Activated naive CD4-positive, alpha-beta T cell treated with anti-CD3 and anti-CD28 coated beads, Interleukin-2, amount 10 ng/mL, durations not matched to agents 7 days and 5 days (primary cell): ENCODE measurements at regions not wholly inside any gene's neighbourhood (a gene's known extent, or its start where the extent isn't known, plus 50 kb on each side); places are given as distances from the start of the nearest gene placed in this dataset.
"Not testable (repeated sequence)": the region's sequence is repeated elsewhere in the genome, so short reads cannot be mapped to it uniquely, and the experiment has no call there.

Experiments used
- CTCF ChIA-PET: fragments of 350-600 bp; sonication (Branson Sonifier 250); formaldehyde crosslinking; loops from one replicate; lab custom pipeline; 2021; ENCODE audit warnings: antibody characterized with exemption; lab: Charles Lee
- DNase-seq: peaks from one replicate; pipeline ENCODE4 v3.0.0-alpha.2; 2020
- H3K27ac Mint-ChIP-seq: one replicate; pipeline ENCODE4 v1.8.0; 2021; ENCODE audit warnings: mild to moderate bottlenecking, moderate library complexity, mixed read lengths
- H3K27me3 Mint-ChIP-seq: one replicate; pipeline ENCODE4 v1.8.0; 2021; ENCODE audit warnings: mild to moderate bottlenecking, mixed read lengths
- H3K36me3 Mint-ChIP-seq: one replicate; pipeline ENCODE4 v1.8.0; 2021; ENCODE audit warnings: mixed read lengths
- H3K4me1 Mint-ChIP-seq: one replicate; pipeline ENCODE4 v1.8.0; 2021; ENCODE audit warnings: mixed read lengths
- H3K4me3 Mint-ChIP-seq: one replicate; pipeline ENCODE4 v1.8.0; 2021; ENCODE audit warnings: mild to moderate bottlenecking, moderate library complexity, mixed read lengths
- H3K9me3 Mint-ChIP-seq: one replicate; pipeline ENCODE4 v1.8.0; 2021; ENCODE audit warnings: mixed read lengths

DNA sequence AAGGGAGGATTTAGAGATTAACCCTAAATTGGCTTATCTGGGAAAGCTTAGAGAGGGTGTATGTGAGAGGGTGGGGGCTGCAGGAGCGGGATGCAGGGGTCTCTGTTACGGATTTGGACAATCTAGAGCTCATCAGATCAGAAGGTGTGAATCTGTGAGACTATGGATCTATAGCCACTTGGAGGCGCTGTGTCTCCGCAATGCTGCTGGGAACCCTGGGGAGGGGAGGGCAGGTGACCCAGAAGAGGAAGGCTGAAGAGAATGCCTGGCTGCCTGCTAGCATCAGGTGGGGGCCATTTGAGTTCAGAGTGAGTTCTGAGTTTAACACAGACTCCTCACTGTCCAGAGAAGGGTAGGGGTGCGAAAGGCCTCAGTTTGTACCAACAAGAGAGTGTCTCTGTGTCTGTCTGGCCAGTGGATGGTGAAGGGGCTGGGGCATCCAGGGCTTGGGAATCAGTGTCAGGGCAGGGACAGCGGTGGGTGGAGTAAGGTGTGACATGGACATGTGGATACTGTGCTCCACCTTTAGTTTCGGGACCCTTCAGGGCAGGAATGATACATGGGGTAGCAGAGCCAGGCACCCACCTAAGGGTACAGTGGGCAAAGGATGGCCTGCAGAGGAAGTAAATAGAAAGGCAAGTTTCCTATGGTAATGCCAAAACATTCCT lies 187.3 kb upstream of the PRSS58 start:
- CTCF ChIA-PET: interaction anchor here (1.0 to 7.3 kb wide), 13 partner anchors 10 to 770 kb away, joined by 3 to 40 read pairs (median 5); no protein-coding TSS in a partner anchor
- Mint-ChIP-seq H3K4me3 (no peak overlapping the region), H3K27me3 (peaks cover 5% of the 10 kb centered on the region), H3K36me3 (peaks cover 1% of the 10 kb centered on the region), H3K4me1 (peaks cover 34% of the 10 kb centered on the region), H3K9me3 (no peaks in the 10 kb centered on the region), H3K27ac (peak overlapping the region; percentile 62)
- peak; percentile 63 for DNase-seq

DNA sequence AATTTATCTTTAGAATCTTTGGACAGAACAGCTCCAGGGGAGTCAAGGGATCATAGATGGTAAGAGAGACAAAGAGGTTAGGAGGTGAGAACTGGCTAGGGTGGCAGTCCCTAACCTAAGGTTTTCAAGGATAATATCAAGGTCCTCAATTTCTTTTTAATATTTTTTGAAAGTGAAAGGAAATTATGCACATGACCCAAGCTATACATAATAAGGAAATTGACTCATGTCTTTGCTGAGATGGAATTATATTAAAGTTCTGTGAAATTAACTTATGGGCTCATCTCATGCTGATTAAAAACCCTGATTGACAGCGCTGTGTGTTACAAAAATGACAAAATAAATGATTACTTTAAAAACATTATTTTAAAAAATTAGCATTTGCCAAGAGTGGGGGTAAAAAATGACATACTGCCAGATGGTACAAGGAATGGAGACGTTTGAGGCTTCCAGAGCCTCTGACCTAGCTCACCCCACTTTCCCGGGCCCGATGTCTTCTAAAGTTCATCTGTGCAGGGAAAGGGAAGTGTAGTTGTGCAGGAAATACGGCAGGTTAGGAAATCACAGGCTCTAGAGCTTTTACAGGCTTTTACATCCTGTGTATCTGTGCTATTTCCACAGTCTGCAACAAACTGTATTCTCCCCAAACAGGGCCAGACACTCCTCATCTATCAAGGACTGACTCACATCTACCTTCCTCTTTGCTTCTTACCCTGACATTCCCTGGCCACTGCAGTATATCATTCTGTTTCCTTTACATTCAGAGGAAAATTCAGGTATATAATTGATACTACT lies 185.6 kb upstream of the PRSS58 start:
- H3K27me3 Mint-ChIP-seq: peaks cover 2% of the 10 kb centered on the region
- H3K36me3 Mint-ChIP-seq: peaks cover 1% of the 10 kb centered on the region
- H3K27ac Mint-ChIP-seq: no peak overlapping the region
- CTCF ChIA-PET: interaction anchor here (0.9 to 7.3 kb wide), 11 partner anchors 9 to 772 kb away, joined by 3 to 40 read pairs (median 5); no protein-coding TSS in a partner anchor
- peaks cover 44% of the 10 kb centered on the region for H3K4me1 Mint-ChIP-seq
- no peaks in the 10 kb centered on the region for H3K9me3 Mint-ChIP-seq
- H3K4me3 Mint-ChIP-seq: no peak overlapping the region
- no peak for DNase-seq

DNA sequence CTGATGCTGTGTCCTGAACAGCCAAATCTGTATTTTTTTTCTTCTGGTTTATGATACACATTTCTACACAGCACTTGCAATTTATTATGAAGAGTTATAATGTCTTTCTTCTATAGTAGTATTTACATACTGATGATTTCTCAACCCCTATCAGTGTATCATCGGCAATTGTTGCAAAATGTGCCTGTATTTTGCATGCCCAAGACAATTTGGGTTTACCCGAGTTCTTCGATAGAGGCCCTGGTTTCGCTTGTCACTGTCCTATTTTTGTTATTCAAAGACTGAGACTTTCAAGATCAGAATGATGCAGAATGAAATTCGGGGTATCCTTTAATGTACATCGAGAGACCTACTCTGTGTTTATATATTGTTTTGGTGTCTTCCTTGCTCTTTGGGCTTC lies 184.5 kb upstream of the PRSS58 start:
- Mint-ChIP-seq H3K9me3 (no peaks in the 10 kb centered on the region), H3K27me3 (peaks cover 6% of the 10 kb centered on the region), H3K4me1 (peaks cover 48% of the 10 kb centered on the region), H3K4me3 (no peak overlapping the region), H3K36me3 (peaks cover 1% of the 10 kb centered on the region), H3K27ac (no peak overlapping the region)
- no peak for DNase-seq
- CTCF ChIA-PET: interaction anchor here (1.1 to 7.3 kb wide), 8 partner anchors 8 to 43 kb away, joined by 3 to 40 read pairs (median 6); no protein-coding TSS in a partner anchor

DNA sequence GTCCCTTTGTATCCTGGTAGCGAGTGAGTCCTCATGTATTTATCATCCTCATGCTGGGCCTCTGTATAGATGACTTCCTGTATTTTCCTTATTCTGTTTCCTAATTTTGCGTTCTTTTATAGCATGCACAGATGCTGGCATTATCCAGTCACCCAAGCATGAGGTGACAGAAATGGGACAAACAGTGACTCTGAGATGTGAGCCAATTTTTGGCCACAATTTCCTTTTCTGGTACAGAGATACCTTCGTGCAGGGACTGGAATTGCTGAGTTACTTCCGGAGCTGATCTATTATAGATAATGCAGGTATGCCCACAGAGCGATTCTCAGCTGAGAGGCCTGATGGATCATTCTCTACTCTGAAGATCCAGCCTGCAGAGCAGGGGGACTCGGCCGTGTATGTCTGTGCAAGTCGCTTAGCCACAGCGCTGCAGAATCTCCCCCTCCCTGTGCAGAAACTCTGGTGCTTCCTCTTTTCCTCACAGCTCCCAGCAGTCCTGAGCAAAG lies 183.1 kb upstream of the PRSS58 start:
- H3K36me3 Mint-ChIP-seq: peaks cover 3% of the 10 kb centered on the region
- CTCF ChIA-PET: interaction anchor here (0.6 to 7.3 kb wide), 11 partner anchors 19 to 95 kb away, joined by 3 to 40 read pairs (median 4); no protein-coding TSS in a partner anchor
- H3K27me3 Mint-ChIP-seq: peaks cover 6% of the 10 kb centered on the region
- H3K9me3 Mint-ChIP-seq: no peaks in the 10 kb centered on the region
- no peak overlapping the region for H3K4me3 Mint-ChIP-seq
- no peak overlapping the region for H3K27ac Mint-ChIP-seq
- no peak for DNase-seq
- H3K4me1 Mint-ChIP-seq: peaks cover 50% of the 10 kb centered on the region

DNA sequence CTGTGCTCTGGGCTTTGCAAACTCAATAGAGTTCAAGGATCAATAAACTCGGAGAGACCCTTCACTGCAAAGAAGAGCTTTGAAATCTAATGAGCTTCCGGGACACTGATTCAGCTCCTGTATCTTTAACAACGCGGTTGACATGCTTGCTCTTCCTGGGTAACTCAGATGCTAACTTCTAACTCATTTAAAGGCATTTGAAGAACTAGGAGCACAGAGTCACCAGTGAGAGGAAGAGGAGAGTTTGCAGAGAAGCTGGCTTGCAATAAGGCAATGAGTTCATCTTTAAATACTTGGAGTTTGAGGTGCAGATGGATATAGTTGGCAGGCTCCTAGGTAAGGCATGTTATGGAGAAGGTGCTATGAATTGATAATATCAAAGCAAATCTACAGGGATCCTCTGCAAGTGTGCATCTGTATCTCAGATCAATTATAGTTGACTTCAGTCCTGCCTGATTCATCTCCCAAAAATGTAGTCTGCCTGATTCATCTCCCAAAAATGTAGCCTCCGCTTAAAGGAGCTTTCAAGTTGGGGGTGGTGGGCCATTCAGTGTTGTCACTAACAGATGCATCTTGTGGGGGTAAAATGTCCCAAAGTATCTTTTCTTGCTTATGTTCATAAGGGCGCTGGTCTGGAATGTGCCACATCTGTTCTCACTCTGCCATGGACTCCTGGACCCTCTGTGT lies 182.5 kb upstream of the PRSS58 start:
- H3K27ac Mint-ChIP-seq: no peak overlapping the region
- no peak for DNase-seq

DNA sequence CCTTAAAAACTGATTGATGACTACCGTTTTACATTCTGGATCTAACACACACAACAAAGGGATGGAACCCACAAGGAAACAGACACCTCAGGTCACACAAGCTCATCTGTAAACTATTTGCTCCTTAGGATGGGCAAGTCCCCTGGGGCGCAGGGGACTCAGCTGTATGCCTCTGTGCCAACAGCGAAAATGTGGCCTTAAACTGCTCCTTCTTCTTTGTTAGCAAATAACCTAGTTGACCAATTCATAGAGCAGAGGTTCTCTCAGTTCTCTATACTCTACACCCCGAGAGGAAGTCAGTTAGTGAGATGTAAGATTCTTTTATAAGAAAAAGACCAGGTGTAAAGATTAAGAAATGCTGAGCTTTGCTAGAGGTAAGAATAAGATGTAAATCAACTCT lies 181.9 kb upstream of the PRSS58 start:
- peaks cover 3% of the 10 kb centered on the region for H3K36me3 Mint-ChIP-seq
- CTCF ChIA-PET: interaction anchor here (0.7 to 2.6 kb wide), 13 partner anchors 14 to 96 kb away, joined by 3 to 10 read pairs (median 3); no protein-coding TSS in a partner anchor
- H3K4me3 Mint-ChIP-seq: no peak overlapping the region
- H3K27ac Mint-ChIP-seq: no peak overlapping the region
- DNase-seq: no peak
- peaks cover 6% of the 10 kb centered on the region for H3K27me3 Mint-ChIP-seq
- peaks cover 55% of the 10 kb centered on the region for H3K4me1 Mint-ChIP-seq
- no peaks in the 10 kb centered on the region for H3K9me3 Mint-ChIP-seq

More for the DNA sequence above, 182.5 kb upstream of the PRSS58 start:
- Mint-ChIP-seq H3K27me3 (peaks cover 6% of the 10 kb centered on the region), H3K36me3 (peaks cover 3% of the 10 kb centered on the region), H3K9me3 (no peaks in the 10 kb centered on the region), H3K4me1 (peaks cover 56% of the 10 kb centered on the region), H3K4me3 (no peak overlapping the region)
- CTCF ChIA-PET: interaction anchor here (0.6 to 2.6 kb wide), 14 partner anchors 14 to 95 kb away, joined by 3 to 10 read pairs (median 3); no protein-coding TSS in a partner anchor

DNA sequence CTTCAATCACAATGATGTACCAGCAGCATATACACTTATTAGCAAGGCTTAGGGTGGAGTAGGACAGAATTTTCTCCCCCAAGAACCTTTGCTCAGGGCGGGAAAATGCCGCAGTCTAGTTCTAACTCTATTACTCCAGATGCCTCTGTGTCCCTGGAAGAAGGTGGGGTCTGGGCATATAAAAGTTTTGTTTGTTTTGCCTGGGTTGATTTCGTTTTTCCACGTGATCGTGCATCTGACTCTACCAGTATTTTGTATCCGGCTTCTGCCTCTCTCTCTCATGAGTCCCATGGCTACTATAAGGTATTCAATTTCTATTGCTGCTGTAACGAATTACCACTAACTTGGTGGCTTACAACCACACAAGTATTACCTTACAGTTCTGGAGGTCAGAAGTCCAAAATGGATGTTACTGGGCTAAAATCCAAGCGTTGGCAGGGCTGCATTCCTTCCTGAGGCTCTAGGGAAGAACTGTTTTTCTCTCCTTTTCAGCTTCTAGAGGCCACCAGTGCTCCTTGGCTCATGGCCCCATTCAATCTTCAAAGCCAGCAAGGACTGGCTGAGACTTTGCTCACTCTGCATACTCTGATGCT lies 181.2 kb upstream of the PRSS58 start:
- no peak for DNase-seq
- Mint-ChIP-seq H3K4me3 (no peak overlapping the region), H3K4me1 (peaks cover 62% of the 10 kb centered on the region), H3K36me3 (peaks cover 3% of the 10 kb centered on the region), H3K9me3 (no peaks in the 10 kb centered on the region), H3K27me3 (peaks cover 6% of the 10 kb centered on the region), H3K27ac (no peak overlapping the region)
- CTCF ChIA-PET: interaction anchor here (0.8 to 2.6 kb wide), 13 partner anchors 16 to 371 kb away, joined by 3 to 10 read pairs (median 4); no protein-coding TSS in a partner anchor

DNA sequence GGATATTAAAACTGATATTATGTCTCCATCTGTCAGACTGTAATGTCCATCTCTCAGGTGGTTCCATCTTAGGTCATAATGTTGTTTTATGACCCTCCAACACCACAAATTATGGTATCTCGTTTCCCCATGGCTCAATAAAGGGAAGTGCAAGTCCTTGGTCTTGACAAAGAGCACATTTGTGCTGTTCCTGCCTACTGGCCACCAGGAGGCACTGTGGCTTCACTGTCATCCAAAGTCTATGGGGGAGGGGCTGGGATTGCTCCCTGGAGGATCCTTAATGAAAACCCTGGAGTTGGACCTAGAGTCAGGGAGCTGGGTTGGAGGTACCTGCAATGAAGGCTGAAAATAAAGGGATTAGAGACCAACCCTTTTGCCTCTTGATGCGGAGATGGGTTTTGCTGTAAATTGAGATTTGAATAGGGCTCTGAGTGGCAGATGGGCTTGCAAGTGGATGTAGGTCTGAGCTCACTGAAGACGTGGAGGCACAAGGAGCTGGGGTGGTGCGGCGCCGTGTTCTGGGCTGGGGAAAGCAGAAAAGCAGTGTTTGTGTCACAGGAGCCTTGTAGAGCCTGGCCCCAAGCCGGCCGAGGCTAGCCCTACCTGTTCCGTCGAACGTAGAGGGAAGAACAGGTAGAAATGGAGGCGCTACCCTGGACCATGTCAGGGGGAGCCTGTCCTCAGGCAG lies 180.5 kb upstream of the PRSS58 start:
- Mint-ChIP-seq H3K27me3 (peaks cover 6% of the 10 kb centered on the region), H3K9me3 (no peaks in the 10 kb centered on the region), H3K4me1 (peaks cover 60% of the 10 kb centered on the region), H3K36me3 (peaks cover 3% of the 10 kb centered on the region), H3K4me3 (no peak overlapping the region), H3K27ac (no peak overlapping the region)
- CTCF ChIA-PET: interaction anchor here (0.8 to 2.6 kb wide), 8 partner anchors 21 to 372 kb away, joined by 3 to 10 read pairs (median 4); no protein-coding TSS in a partner anchor
- peak; percentile 58 for DNase-seq

DNA sequence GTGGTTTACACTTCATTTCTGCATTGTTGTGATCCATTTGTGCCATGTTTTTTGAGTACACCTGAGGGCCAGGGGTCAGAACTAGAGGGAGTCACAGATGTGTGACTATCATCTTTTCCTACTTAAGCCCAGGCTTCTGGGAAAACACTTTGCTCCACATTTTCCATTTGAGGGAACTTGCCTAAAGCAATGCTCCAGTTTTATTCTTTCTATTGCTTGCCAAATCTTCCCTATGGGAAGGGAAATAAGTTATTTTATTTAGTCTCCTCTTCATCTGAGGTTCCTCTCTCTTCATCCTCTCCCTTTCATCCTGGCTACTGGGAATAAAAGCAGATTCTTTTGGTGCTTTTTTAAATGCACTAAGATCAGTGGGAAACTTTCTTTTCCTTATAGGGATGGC lies 179.9 kb upstream of the PRSS58 start:
- peaks cover 57% of the 10 kb centered on the region for H3K4me1 Mint-ChIP-seq
- peaks cover 6% of the 10 kb centered on the region for H3K27me3 Mint-ChIP-seq
- H3K36me3 Mint-ChIP-seq: peaks cover 3% of the 10 kb centered on the region
- H3K9me3 Mint-ChIP-seq: no peaks in the 10 kb centered on the region
- H3K4me3 Mint-ChIP-seq: no peak overlapping the region
- no peak for DNase-seq
- CTCF ChIA-PET: interaction anchor here (2.0 kb wide), 1 partner anchor 78 kb away, joined by 4 read pairs; no protein-coding TSS in a partner anchor
- no peak overlapping the region for H3K27ac Mint-ChIP-seq

DNA sequence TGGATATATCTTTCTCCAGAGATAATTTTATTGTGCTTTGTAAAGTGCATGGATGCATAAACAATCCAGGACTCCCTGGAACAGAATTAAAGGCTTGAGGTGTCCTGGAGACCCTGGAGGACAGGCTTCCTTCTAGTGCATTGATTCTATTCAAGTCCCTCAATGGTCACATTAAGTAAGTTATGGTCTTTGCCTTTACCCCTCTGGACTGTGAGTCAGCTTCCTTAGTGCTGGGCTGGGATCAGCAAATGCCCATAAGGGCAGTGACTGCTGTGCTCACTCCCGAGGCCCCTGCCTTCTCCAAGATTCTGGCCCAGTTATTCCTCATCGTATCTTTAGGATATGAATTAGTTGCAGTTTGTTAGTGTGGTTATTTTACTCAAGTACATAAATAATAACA lies 178.7 kb upstream of the PRSS58 start:
- H3K27me3 Mint-ChIP-seq: peaks cover 6% of the 10 kb centered on the region
- no peak overlapping the region for H3K27ac Mint-ChIP-seq
- H3K36me3 Mint-ChIP-seq: peaks cover 3% of the 10 kb centered on the region
- no peak for DNase-seq
- H3K4me1 Mint-ChIP-seq: peaks cover 51% of the 10 kb centered on the region
- H3K9me3 Mint-ChIP-seq: no peaks in the 10 kb centered on the region
- H3K4me3 Mint-ChIP-seq: no peak overlapping the region
- CTCF ChIA-PET: interaction anchor here (0.9 to 2.0 kb wide), 4 partner anchors 24 to 79 kb away, joined by 4 to 9 read pairs (median 4); no protein-coding TSS in a partner anchor

DNA sequence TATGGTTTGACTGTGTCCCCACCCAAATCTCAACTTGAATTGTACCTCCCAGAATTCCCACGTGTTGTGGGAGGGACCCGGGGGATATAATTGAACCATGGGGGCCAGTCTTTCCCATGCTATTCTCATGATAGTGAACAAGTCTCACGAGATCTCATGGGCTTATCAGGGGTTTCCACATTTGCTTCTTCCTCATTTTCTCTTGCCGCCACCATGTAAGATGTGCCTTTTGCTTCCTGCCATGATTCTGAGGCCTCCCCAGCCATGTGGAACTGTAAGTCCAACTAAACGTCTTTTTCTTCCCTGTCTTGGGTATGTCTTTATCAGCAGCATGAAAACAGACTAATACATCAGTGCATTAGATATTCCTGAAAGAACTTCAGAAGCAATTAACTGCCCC lies 177.7 kb upstream of the PRSS58 start:
- H3K4me1 Mint-ChIP-seq: peaks cover 41% of the 10 kb centered on the region
- H3K27ac Mint-ChIP-seq: not testable (repeated sequence)

DNA sequence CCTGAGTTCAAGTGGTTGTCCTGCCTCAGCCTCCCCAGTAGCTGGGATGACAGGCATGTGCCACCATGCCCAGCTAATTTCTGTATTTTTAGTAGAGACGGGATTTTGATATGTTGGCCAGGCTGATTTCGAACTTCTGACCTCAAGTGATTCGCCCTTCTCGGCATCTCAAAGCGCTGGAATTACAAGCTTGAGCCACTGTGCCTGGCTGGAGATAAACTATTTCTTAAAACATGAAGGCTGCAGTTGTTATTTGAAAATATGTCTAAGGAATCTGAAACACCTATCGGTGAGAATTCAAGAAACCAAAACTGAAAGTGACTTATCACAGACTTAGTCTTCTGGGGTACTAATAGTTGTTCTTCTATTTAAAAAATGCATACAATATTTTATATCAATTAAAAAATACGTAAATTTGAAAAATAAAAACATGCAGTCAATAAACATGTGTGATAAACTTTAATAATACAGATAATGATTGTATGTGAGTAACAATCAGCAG lies 176.9 kb upstream of the PRSS58 start:
- CTCF ChIA-PET: interaction anchor here (1.0 to 2.5 kb wide), 10 partner anchors 8 to 63 kb away, joined by 3 to 13 read pairs (median 4); no protein-coding TSS in a partner anchor
- Mint-ChIP-seq H3K27ac (peak overlapping the region; percentile 80), H3K27me3 (peaks cover 6% of the 10 kb centered on the region), H3K4me3 (peak overlapping the region; percentile 62), H3K9me3 (no peaks in the 10 kb centered on the region), H3K4me1 (peaks cover 36% of the 10 kb centered on the region), H3K36me3 (peaks cover 1% of the 10 kb centered on the region)
- DNase-seq: no peak

More for the DNA sequence above, 177.7 kb upstream of the PRSS58 start:
- DNase-seq, H3K36me3 Mint-ChIP-seq, H3K4me3 Mint-ChIP-seq, H3K9me3 Mint-ChIP-seq, H3K27me3 Mint-ChIP-seq: not testable (repeated sequence)
- CTCF ChIA-PET: interaction anchor here (0.9 to 1.9 kb wide), 8 partner anchors 7 to 52 kb away, joined by 3 to 9 read pairs (median 4); no protein-coding TSS in a partner anchor
